K562 (cell line): ENCODE measurements at regions not wholly inside any gene's neighbourhood (a gene's known extent, or its start where the extent isn't known, plus 50 kb on each side); places are given as distances from the start of the nearest gene placed in this dataset.

Experiments used
- ATAC-seq: fragments of 200-7000 bp; cut with Tn5 transposase; 3 replicates; pipeline ENCODE4 v1.9.1; 2020; ENCODE audit warnings: moderate library complexity
- BruUV-seq: library from RNA; stranded (reverse); fragments of 400-500 nt; replicated peaks from 2 replicates; lab custom pipeline; 2021; lab: Mats Ljungman, UMichigan
- CTCF ChIA-PET: fragments of 300-600 bp; formaldehyde crosslinking; extraction: SDS; loops from one replicate; lab custom pipeline; 2021; ENCODE audit warnings: low intra/inter-chr PET ratio; lab: Yijun Ruan, JAX
- POLR2A ChIA-PET: fragments of 300-600, 350-650 bp; sonication (Branson Sonifier 250); formaldehyde crosslinking; extraction: SDS; loops from one replicate; lab custom pipeline; 2021; ENCODE audit warnings: antibody characterized with exemption, inconsistent platforms; lab: Yijun Ruan, JAX
- DNase-seq, 4 experiments: peaks; one replicate each; pipeline versions ENCODE4 v3.0.0 to v3.0.0-alpha.2; 2011 to 2018; ENCODE audit warnings: low spot score in 3 of 4, mixed read lengths in 3 of 4; ENCODE audit errors: extremely low read depth in 1 of 4
- FAIRE-seq: peaks from 2 replicates; lab custom pipeline; 2011; peaks lifted over from hg19 to GRCh38; lab: Jason Lieb, UNC
- H2AFZ ChIP-seq: 2 replicates; pipeline ENCODE4 v1.6.0; 2011; ENCODE audit warnings: low read depth, low read length, control low read depth, inconsistent platforms
- H3K27ac ChIP-seq: fragments of 200-600 bp; 3 replicates; pipeline ENCODE4 v1.8.0; 2011; ENCODE audit warnings: low read depth, mild to moderate bottlenecking, control low read depth, inconsistent platforms, low read length, moderate library complexity, mixed read lengths; ENCODE audit errors: extremely low read depth
- H3K27me3 ChIP-seq, 2 experiments: fragments of 300-600 bp in 1 of 2; 2 replicates in 1 of 2; 3 replicates in 1 of 2; pipeline versions ENCODE4 v1.6.0 to v1.8.0; 2011; ENCODE audit warnings: inconsistent platforms in 2 of 2, low read length in 2 of 2, mild to moderate bottlenecking in 1 of 2, mixed read lengths in 1 of 2, moderate library complexity in 1 of 2; ENCODE audit not compliant: control insufficient read depth in 2 of 2, insufficient read depth in 2 of 2
- H3K36me3 ChIP-seq: fragments of 300-600 bp; 3 replicates; pipeline ENCODE4 v1.8.0; 2011; ENCODE audit warnings: mild to moderate bottlenecking, low read length, inconsistent platforms; ENCODE audit not compliant: control insufficient read depth, insufficient read depth
- H3K4me1 ChIP-seq, 2 experiments: fragments of 200-600 bp in 1 of 2; replicated peaks in 1 of 2; 2 replicates in 1 of 2; 3 replicates in 1 of 2; pipeline versions ENCODE4 v1.5.1 to v1.8.0; 2011; ENCODE audit warnings: inconsistent platforms in 2 of 2, low read length in 2 of 2, mild to moderate bottlenecking in 1 of 2, mixed read lengths in 1 of 2, moderate library complexity in 1 of 2; ENCODE audit not compliant: control insufficient read depth in 2 of 2, insufficient read depth in 2 of 2
- H3K4me2 ChIP-seq: 2 replicates; pipeline ENCODE4 v1.6.1; 2011; ENCODE audit warnings: low read length, control low read depth, inconsistent platforms, mixed read lengths; ENCODE audit not compliant: insufficient read depth
- H3K4me3 ChIP-seq: fragments of 200-600 bp; sonication (generic), shearing (Covaris generic); 2 replicates; pipeline ENCODE4 v1.5.1; 2016; ENCODE audit warnings: control low read depth, inconsistent platforms
- H3K79me2 ChIP-seq: fragments of 200-600 bp; 3 replicates; pipeline ENCODE4 v1.8.0; 2011; ENCODE audit warnings: low read length, inconsistent platforms; ENCODE audit not compliant: control insufficient read depth, insufficient read depth
- H3K9ac ChIP-seq, 2 experiments: 2 replicates each; pipeline versions ENCODE4 v1.6.0 to v1.6.1; 2011; ENCODE audit warnings: low read depth in 2 of 2, low read length in 2 of 2, control low read depth in 1 of 2, inconsistent platforms in 1 of 2, mild to moderate bottlenecking in 1 of 2, mixed read lengths in 1 of 2; ENCODE audit not compliant: insufficient read depth in 1 of 2
- H3K9me1 ChIP-seq: one replicate; pipeline ENCODE4 v1.6.0; 2011; ENCODE audit warnings: inconsistent platforms, mild to moderate bottlenecking, low read length, moderate library complexity; ENCODE audit not compliant: control insufficient read depth, insufficient read depth
- H3K9me3 ChIP-seq: replicated peaks from 2 replicates; pipeline ENCODE4 v1.5.1; 2011; ENCODE audit warnings: low read depth, low read length, inconsistent platforms; ENCODE audit not compliant: control insufficient read depth, insufficient read depth
- H4K20me1 ChIP-seq: replicated peaks from 2 replicates; pipeline ENCODE4 v1.6.1; 2011; ENCODE audit warnings: low read length, inconsistent platforms, mixed read lengths; ENCODE audit not compliant: control insufficient read depth, insufficient read depth
- DIDO1 ChIP-seq: fragments of 450-650 bp; IDR thresholded peaks from 2 replicates; pipeline ENCODE4 v1.6.1; 2016; ENCODE audit warnings: low read depth, missing biosample characterization, missing genetic modification characterization
- ESRRA ChIP-seq: fragments of 450-650 bp; IDR thresholded peaks from 2 replicates; pipeline ENCODE4 v1.6.1; 2014; ENCODE audit warnings: low read depth, mild to moderate bottlenecking, moderate library complexity, borderline replicate concordance
- ESRRB ChIP-seq: fragments of 250-450 bp; sonication (Bioruptor Pico); IDR thresholded peaks from 2 replicates; pipeline ENCODE4 v1.5.0; 2020; ENCODE audit warnings: mild to moderate bottlenecking, moderate library complexity, borderline replicate concordance
- MYC ChIP-seq, 2 experiments: fragments of 250-450 bp in 1 of 2; sonication (Bioruptor Pico) in 1 of 2; IDR thresholded peaks; 2 replicates each; pipeline versions ENCODE4 v1.5.1 to v1.6.1; 2012 to 2021; ENCODE audit warnings: low read depth in 2 of 2, borderline replicate concordance in 1 of 2, improper control_type of control experiment in 1 of 2, low read length in 1 of 2, mild to moderate bottlenecking in 1 of 2, moderate library complexity in 1 of 2
- WGBS: fragments of 100-300 bp; shearing (Covaris generic); methylation state at CpG from one replicate; pipeline ENCODE4 v1.1.6; 2016; ENCODE audit warnings: low coverage, mixed read lengths; ENCODE audit not compliant: insufficient coverage; ENCODE audit errors: missing lambda C conversion rate; 5-methylcytosine and 5-hydroxymethylcytosine counted together
- in situ Hi-C: fragments of 300-500 bp; cut with MboI; formaldehyde crosslinking; loops from 4 replicates; pipeline ENCODE4 v1.15.0; 2018; ENCODE audit warnings: inconsistent platforms, mixed read lengths
- intact Hi-C: fragments of 100-400 bp; cut with micrococcal nuclease; formaldehyde crosslinking; loops from 2 replicates; pipeline ENCODE4 v1.14.2; 2022
- TF ChIP-seq, protein P1 (sequence below): sonication (generic); formaldehyde crosslinking; IDR thresholded peaks from 2 replicates; pipeline ENCODE4 v1.8.0; 2022; ENCODE audit warnings: mild to moderate bottlenecking, missing genetic modification reagents
- TF ChIP-seq, protein P2 (sequence below): fragments of 450-650 bp; IDR thresholded peaks from 2 replicates; pipeline ENCODE4 v1.7.1; 2018; ENCODE audit warnings: mild to moderate bottlenecking, low read depth; ENCODE audit not compliant: partially characterized antibody
- TF ChIP-seq, protein P3 (sequence below): fragments of 450-650 bp; formaldehyde crosslinking; IDR thresholded peaks from 2 replicates; pipeline ENCODE4 v1.4.0; 2020; ENCODE audit warnings: mild to moderate bottlenecking, moderate library complexity

DNA sequence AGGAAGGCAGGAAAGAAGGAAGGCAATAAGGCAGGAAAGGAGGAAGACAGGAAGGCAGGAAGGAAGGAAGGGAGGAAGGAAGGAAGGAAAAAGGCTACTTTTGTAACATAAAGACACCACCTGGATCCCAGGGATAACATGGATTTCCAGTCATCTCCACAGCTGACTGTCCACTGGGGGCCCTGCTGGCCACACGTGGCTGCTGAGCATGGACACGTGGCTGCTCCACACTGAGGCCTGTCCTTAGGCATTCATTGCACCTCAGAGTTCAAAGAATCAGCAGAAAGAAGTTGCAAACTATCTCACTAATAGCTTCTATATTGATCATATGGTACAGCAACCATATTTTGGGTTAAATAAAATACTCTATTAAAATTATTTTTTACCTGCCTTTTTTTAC, 130.2 kb upstream of the SALL3 start:
- ChIA-PET CTCF (no interaction called here), POLR2A (interaction anchor here (0.6 kb wide), 1 partner anchor 13 kb away, joined by 3 read pairs; no protein-coding TSS in a partner anchor)
- in situ Hi-C loops = no loop called here
- no peak overlapping the region for H3K27ac ChIP-seq
- no peaks in the 10 kb centered on the region for H3K36me3 ChIP-seq
- no peak overlapping the region for H2AFZ ChIP-seq
- H3K9ac ChIP-seq = no peak overlapping the region
- ATAC-seq (no peak), DNase-seq (no peak), FAIRE-seq (no peak)
- no peaks in the 10 kb centered on the region for H3K9me3 ChIP-seq
- BruUV-seq = no TSS peak
- no peaks in the 10 kb centered on the region for H4K20me1 ChIP-seq
- H3K27me3 ChIP-seq = no peaks in the 10 kb centered on the region
- no peak overlapping the region for H3K4me3 ChIP-seq
- intact Hi-C loops = no loop called here
- no peaks in the 10 kb centered on the region for H3K4me1 ChIP-seq
- H3K79me2 ChIP-seq = no peaks in the 10 kb centered on the region
- H3K9me1 ChIP-seq = no peaks in the 10 kb centered on the region
- no peak overlapping the region for H3K4me2 ChIP-seq
- 0% methylated on average over 2 of the region's 2 CpGs for WGBS
- TF ChIP-seq DIDO1 (tag) (no peak), ESRRA (no peak), ESRRB (no peak), MYC (IDR thresholded peaks at IDR 0.05; ENCODE audit: low read depth, low read length) (no peak), MYC (CRISPR knock-in tag; IDR thresholded peaks at IDR 0.05; ENCODE audit: borderline replicate concordance, low read depth) (no peak)
- TF ChIP-seq, protein P1, sequence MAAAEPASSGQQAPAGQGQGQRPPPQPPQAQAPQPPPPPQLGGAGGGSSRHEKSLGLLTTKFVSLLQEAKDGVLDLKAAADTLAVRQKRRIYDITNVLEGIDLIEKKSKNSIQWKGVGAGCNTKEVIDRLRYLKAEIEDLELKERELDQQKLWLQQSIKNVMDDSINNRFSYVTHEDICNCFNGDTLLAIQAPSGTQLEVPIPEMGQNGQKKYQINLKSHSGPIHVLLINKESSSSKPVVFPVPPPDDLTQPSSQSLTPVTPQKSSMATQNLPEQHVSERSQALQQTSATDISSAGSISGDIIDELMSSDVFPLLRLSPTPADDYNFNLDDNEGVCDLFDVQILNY = no peak
- TF ChIP-seq, protein P2, sequence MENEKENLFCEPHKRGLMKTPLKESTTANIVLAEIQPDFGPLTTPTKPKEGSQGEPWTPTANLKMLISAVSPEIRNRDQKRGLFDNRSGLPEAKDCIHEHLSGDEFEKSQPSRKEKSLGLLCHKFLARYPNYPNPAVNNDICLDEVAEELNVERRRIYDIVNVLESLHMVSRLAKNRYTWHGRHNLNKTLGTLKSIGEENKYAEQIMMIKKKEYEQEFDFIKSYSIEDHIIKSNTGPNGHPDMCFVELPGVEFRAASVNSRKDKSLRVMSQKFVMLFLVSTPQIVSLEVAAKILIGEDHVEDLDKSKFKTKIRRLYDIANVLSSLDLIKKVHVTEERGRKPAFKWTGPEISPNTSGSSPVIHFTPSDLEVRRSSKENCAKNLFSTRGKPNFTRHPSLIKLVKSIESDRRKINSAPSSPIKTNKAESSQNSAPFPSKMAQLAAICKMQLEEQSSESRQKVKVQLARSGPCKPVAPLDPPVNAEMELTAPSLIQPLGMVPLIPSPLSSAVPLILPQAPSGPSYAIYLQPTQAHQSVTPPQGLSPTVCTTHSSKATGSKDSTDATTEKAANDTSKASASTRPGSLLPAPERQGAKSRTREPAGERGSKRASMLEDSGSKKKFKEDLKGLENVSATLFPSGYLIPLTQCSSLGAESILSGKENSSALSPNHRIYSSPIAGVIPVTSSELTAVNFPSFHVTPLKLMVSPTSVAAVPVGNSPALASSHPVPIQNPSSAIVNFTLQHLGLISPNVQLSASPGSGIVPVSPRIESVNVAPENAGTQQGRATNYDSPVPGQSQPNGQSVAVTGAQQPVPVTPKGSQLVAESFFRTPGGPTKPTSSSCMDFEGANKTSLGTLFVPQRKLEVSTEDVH = no peak
- TF ChIP-seq, protein P3, sequence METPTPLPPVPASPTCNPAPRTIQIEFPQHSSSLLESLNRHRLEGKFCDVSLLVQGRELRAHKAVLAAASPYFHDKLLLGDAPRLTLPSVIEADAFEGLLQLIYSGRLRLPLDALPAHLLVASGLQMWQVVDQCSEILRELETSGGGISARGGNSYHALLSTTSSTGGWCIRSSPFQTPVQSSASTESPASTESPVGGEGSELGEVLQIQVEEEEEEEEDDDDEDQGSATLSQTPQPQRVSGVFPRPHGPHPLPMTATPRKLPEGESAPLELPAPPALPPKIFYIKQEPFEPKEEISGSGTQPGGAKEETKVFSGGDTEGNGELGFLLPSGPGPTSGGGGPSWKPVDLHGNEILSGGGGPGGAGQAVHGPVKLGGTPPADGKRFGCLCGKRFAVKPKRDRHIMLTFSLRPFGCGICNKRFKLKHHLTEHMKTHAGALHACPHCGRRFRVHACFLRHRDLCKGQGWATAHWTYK = no peak
